SK-N-SH treated with all-trans-retinoic acid at 6 μM for 48 hours (cell line): ENCODE measurements at regions not wholly inside any gene's neighbourhood (a gene's known extent, or its start where the extent isn't known, plus 50 kb on each side); places are given as distances from the start of the nearest gene placed in this dataset.

Experiments
- ATAC-seq: fragments of 200-7000 bp; cut with Tn5 transposase; 3 replicates; pipeline ENCODE4 v1.9.1; 2020; ENCODE audit warnings: mild to moderate bottlenecking, moderate library complexity
- ARNTL ChIP-seq: fragments of 450-650 bp; formaldehyde crosslinking; IDR thresholded peaks from 2 replicates; pipeline ENCODE4 v1.5.0; 2020; ENCODE audit warnings: low read depth, mild to moderate bottlenecking, moderate library complexity, borderline replicate concordance
- BACH2 ChIP-seq: fragments of 250-450 bp; sonication (Bioruptor Pico); IDR thresholded peaks from 2 replicates; pipeline ENCODE4 v1.9.0; 2021; ENCODE audit warnings: mild to moderate bottlenecking, borderline replicate concordance
- CREB5 ChIP-seq: fragments of 250-450 bp; sonication (Bioruptor Pico); IDR thresholded peaks from 2 replicates; pipeline ENCODE4 v1.5.1; 2020; ENCODE audit warnings: low read depth, mild to moderate bottlenecking, moderate library complexity
- CSRNP3 ChIP-seq: fragments of 250-450 bp; sonication (Bioruptor Pico); IDR thresholded peaks from 2 replicates; pipeline ENCODE4 v1.5.1; 2021; ENCODE audit warnings: mild to moderate bottlenecking, moderate library complexity
- ESRRG ChIP-seq: fragments of 250-450 bp; sonication (Bioruptor Pico); IDR thresholded peaks from 2 replicates; pipeline ENCODE4 v1.6.1; 2021; ENCODE audit warnings: mild to moderate bottlenecking
- GLIS3 ChIP-seq: fragments of 250-450 bp; sonication (Bioruptor Pico); IDR thresholded peaks from 2 replicates; pipeline ENCODE4 v1.5.0; 2020; ENCODE audit warnings: mild to moderate bottlenecking, moderate library complexity
- ISL1 ChIP-seq: fragments of 250-450 bp; sonication (Bioruptor Pico); IDR thresholded peaks from 2 replicates; pipeline ENCODE4 v2.1.2; 2022; ENCODE audit warnings: mild to moderate bottlenecking, moderate library complexity
- OSR1 ChIP-seq: fragments of 250-450 bp; sonication (Bioruptor Pico); IDR thresholded peaks from 2 replicates; pipeline ENCODE4 v1.8.0; 2022; ENCODE audit warnings: moderate library complexity, mild to moderate bottlenecking, inconsistent platforms
- PATZ1 ChIP-seq: fragments of 250-450 bp; sonication (Bioruptor Pico); IDR thresholded peaks from 2 replicates; pipeline ENCODE4 v1.8.0; 2020; ENCODE audit warnings: mild to moderate bottlenecking, moderate library complexity, borderline replicate concordance
- POU6F1 ChIP-seq: fragments of 250-450 bp; sonication (Bioruptor Pico); IDR thresholded peaks from 2 replicates; pipeline ENCODE4 v1.8.0; 2021; ENCODE audit warnings: low read depth, mild to moderate bottlenecking, moderate library complexity, borderline replicate concordance
- PPARA ChIP-seq: fragments of 250-450 bp; sonication (Bioruptor Pico); IDR thresholded peaks from 2 replicates; pipeline ENCODE4 v1.5.0; 2020; ENCODE audit warnings: mild to moderate bottlenecking, borderline replicate concordance
- TCF4 ChIP-seq: fragments of 250-450 bp; sonication (Bioruptor Pico); IDR thresholded peaks from 2 replicates; pipeline ENCODE4 v1.8.0; 2021; ENCODE audit warnings: mild to moderate bottlenecking, moderate library complexity, borderline replicate concordance
- TOX ChIP-seq: fragments of 250-450 bp; sonication (Bioruptor Pico); IDR thresholded peaks from 2 replicates; pipeline ENCODE4 v1.8.0; 2021; ENCODE audit warnings: mild to moderate bottlenecking, moderate library complexity, borderline replicate concordance
- TSHZ2 ChIP-seq: fragments of 250-450 bp; sonication (Bioruptor Pico); IDR thresholded peaks from 2 replicates; pipeline ENCODE4 v1.5.0; 2020; ENCODE audit warnings: mild to moderate bottlenecking, moderate library complexity
- ZC3H10 ChIP-seq: fragments of 250-450 bp; sonication (Bioruptor Pico); IDR thresholded peaks from 2 replicates; pipeline ENCODE4 v1.5.1; 2021; ENCODE audit warnings: mild to moderate bottlenecking, moderate library complexity
- ZFP30 ChIP-seq: fragments of 450-650 bp; formaldehyde crosslinking; IDR thresholded peaks from 2 replicates; pipeline ENCODE4 v1.5.0; 2022; ENCODE audit warnings: mild to moderate bottlenecking, moderate library complexity
- ZNF565 ChIP-seq: fragments of 450-650 bp; formaldehyde crosslinking; conservative IDR thresholded peaks from 2 replicates; pipeline ENCODE4 v1.5.0; 2020; ENCODE audit warnings: low read depth, mild to moderate bottlenecking, moderate library complexity
- ZNF70 ChIP-seq: fragments of 450-650 bp; formaldehyde crosslinking; IDR thresholded peaks from 2 replicates; pipeline ENCODE4 v1.5.0; 2020; ENCODE audit warnings: mild to moderate bottlenecking, moderate library complexity
- ZNF8 ChIP-seq: fragments of 450-650 bp; formaldehyde crosslinking; IDR thresholded peaks from 2 replicates; pipeline ENCODE4 v1.5.0; 2020; ENCODE audit warnings: mild to moderate bottlenecking, moderate library complexity

GRCh38 chr11:90639461-90639993, 416.7 kb upstream of the CHORDC1 start:
- ATAC-seq, result no peak
- TF ChIP-seq ARNTL (CRISPR knock-in tag), result no peak

- TF ChIP-seq TOX (CRISPR knock-in tag) (no peak), ESRRG (no peak), TCF4 (CRISPR knock-in tag) (no peak), GLIS3 (CRISPR knock-in tag) (no peak), ZC3H10 (CRISPR knock-in tag) (no peak), CREB5 (CRISPR knock-in tag) (no peak), ZNF70 (no peak), ZFP30 (CRISPR knock-in tag) (no peak), PPARA (CRISPR knock-in tag) (no peak), BACH2 (CRISPR knock-in tag) (no peak), ZNF8 (CRISPR knock-in tag) (no peak)
- TF ChIP-seq, all 23 proteins: peak for 0
- no peak for ATAC-seq
Measured at GRCh38 chr11:90635886-90636285, 413.0 kb upstream of the CHORDC1 start.

- TF ChIP-seq ZNF70 (no peak), CSRNP3 (CRISPR knock-in tag) (no peak), ARNTL (CRISPR knock-in tag) (no peak), ISL1 (CRISPR knock-in tag) (no peak), BACH2 (CRISPR knock-in tag) (no peak), TSHZ2 (CRISPR knock-in tag) (no peak), ZNF8 (CRISPR knock-in tag) (no peak), PATZ1 (CRISPR knock-in tag) (no peak), PPARA (CRISPR knock-in tag) (no peak), POU6F1 (CRISPR knock-in tag) (no peak), ZNF565 (CRISPR knock-in tag) (no peak), OSR1 (CRISPR knock-in tag) (no peak), TOX (CRISPR knock-in tag) (no peak), CREB5 (CRISPR knock-in tag) (no peak), ESRRG (no peak), ZC3H10 (CRISPR knock-in tag) (no peak)
- ATAC-seq, result no peak
Measured at GRCh38 chr11:90635151-90635550, 412.3 kb upstream of the CHORDC1 start.
